ENCODE measurements at regions not wholly inside any gene's neighbourhood (a gene's known extent, or its start where the extent isn't known, plus 50 kb on each side); places are given as distances from the start of the nearest gene placed in this dataset.

- H3K4me3 ChIP-seq (ENCODE audit: insufficient read depth, low read length): no peak overlapping the region
- peaks cover 94% of the 10 kb centered on the region for H3K79me2 ChIP-seq (ENCODE audit: insufficient read depth, low read length)
- H4K20me1 ChIP-seq (ENCODE audit: insufficient read depth, low read length): peaks cover 93% of the 10 kb centered on the region
- H3K36me3 ChIP-seq (ENCODE audit: insufficient read depth, low read length): peaks cover 9% of the 10 kb centered on the region
- no peak for TF ChIP-seq CTCF (IDR thresholded peaks at IDR 0.05; ENCODE audit: extremely low read depth, low read depth, low read length)
- peaks cover 50% of the 10 kb centered on the region for H3K4me1 ChIP-seq (ENCODE audit: insufficient read depth, low read length)
- H2AFZ ChIP-seq (ENCODE audit: low read length): no peak overlapping the region
- H3K9me3 ChIP-seq (ENCODE audit: low read depth, low read length): no peaks in the 10 kb centered on the region
- DNase-seq (ENCODE audit: insufficient read length, low spot score, missing footprints): no peak
- H3K27ac ChIP-seq (ENCODE audit: low read depth, low read length): peak overlapping the region; percentile 33
- H3K27me3 ChIP-seq (ENCODE audit: insufficient read depth, low read length): no peaks in the 10 kb centered on the region
- no peak overlapping the region for H3K4me2 ChIP-seq (ENCODE audit: insufficient read depth, low read length)
Observed at GRCh38 chr17:77438241-77439188, 297.7 kb downstream of the SEC14L1 start.

- Histone ChIP-seq H3K4me1 (ENCODE audit: insufficient read depth, low read length) (peaks cover 48% of the 10 kb centered on the region), H3K79me2 (ENCODE audit: insufficient read depth, low read length) (peaks cover 94% of the 10 kb centered on the region), H4K20me1 (ENCODE audit: insufficient read depth, low read length) (peaks cover 93% of the 10 kb centered on the region), H3K4me2 (ENCODE audit: insufficient read depth, low read length) (no peak overlapping the region), H3K27me3 (ENCODE audit: insufficient read depth, low read length) (no peaks in the 10 kb centered on the region), H2AFZ (ENCODE audit: low read length) (no peak overlapping the region), H3K4me3 (ENCODE audit: insufficient read depth, low read length) (no peak overlapping the region), H3K27ac (ENCODE audit: low read depth, low read length) (peak overlapping the region; percentile 33), H3K36me3 (ENCODE audit: insufficient read depth, low read length) (peaks cover 9% of the 10 kb centered on the region), H3K9me3 (ENCODE audit: low read depth, low read length) (no peaks in the 10 kb centered on the region)
- no peak for DNase-seq (ENCODE audit: insufficient read length, low spot score, missing footprints)
- TF ChIP-seq CTCF (IDR thresholded peaks at IDR 0.05; ENCODE audit: extremely low read depth, low read depth, low read length): no peak
Observed at GRCh38 chr17:77439189-77440018, 298.6 kb downstream of the SEC14L1 start.

GRCh38 chr17:77440560-77440981, 299.8 kb downstream of the SEC14L1 start:
- Histone ChIP-seq H3K79me2 (ENCODE audit: insufficient read depth, low read length) (peaks cover 94% of the 10 kb centered on the region), H3K36me3 (ENCODE audit: insufficient read depth, low read length) (peaks cover 4% of the 10 kb centered on the region), H3K27me3 (ENCODE audit: insufficient read depth, low read length) (no peaks in the 10 kb centered on the region), H4K20me1 (ENCODE audit: insufficient read depth, low read length) (peaks cover 93% of the 10 kb centered on the region), H2AFZ (ENCODE audit: low read length) (no peak overlapping the region), H3K4me1 (ENCODE audit: insufficient read depth, low read length) (peaks cover 56% of the 10 kb centered on the region), H3K4me2 (ENCODE audit: insufficient read depth, low read length) (no peak overlapping the region), H3K9me3 (ENCODE audit: low read depth, low read length) (no peaks in the 10 kb centered on the region), H3K27ac (ENCODE audit: low read depth, low read length) (peak overlapping the region; percentile 36), H3K4me3 (ENCODE audit: insufficient read depth, low read length) (no peak overlapping the region)
- DNase-seq (ENCODE audit: insufficient read length, low spot score, missing footprints): no peak
- TF ChIP-seq CTCF (IDR thresholded peaks at IDR 0.05; ENCODE audit: extremely low read depth, low read depth, low read length): no peak
